ENCODE measurements at regions not wholly inside any gene's neighbourhood (a gene's known extent, or its start where the extent isn't known, plus 50 kb on each side); places are given as distances from the start of the nearest gene placed in this dataset.

DNA sequence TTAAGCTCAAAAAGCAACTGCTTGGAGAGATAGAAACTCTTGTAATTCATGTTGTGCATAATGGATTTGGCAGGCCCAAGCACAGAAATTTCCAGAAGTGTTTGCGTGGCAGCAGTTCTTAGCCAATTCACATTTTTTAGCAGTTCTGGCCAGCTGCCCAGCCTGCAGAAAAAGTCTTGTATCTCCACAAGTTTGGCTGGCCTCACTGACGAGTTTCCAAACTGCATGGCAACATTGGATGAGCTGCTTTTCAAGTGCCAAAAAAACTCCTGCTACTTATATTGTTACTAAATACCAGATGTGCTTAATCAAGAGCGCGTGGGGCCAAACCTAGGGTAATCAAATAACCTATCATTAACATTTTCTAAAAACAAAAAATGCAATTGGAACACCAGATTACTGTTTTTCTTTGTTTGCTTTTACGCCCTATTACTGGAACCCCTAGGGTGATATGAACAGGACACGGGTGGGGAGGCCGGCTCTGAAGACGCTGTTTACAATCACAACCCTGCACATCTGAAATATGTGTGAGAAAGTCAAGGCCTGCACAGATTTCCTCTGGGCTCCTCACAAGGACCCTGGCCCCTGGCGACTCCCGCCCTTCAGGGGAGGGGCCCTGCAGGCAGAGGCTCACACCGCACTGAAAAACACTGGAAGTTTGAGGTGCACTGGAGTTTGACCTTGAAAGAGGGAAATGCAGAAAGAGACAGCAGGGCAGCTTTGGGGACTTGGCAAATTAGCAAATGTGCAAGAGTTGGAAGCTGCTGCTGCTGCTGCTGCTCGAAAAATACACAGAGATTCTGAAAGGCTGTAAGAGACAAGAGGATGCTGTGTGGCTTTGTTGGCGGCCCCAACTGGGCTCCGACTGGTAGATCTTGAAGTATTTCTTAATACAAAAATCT, 55.2 kb upstream of the TARBP1 start:
- Mint-ChIP-seq H3K4me1 (peaks cover 92% of the 10 kb centered on the region), H3K27ac (peak overlapping the region; percentile 68), H3K27me3 (ENCODE audit: low read depth, poor library complexity) (peaks cover 10% of the 10 kb centered on the region), H3K4me3 (peak overlapping the region; percentile 15), H3K36me3 (ENCODE audit: low read depth) (no peaks in the 10 kb centered on the region), H3K9me3 (no peaks in the 10 kb centered on the region)
- no peak for DNase-seq
- TF ChIP-seq, protein P1, sequence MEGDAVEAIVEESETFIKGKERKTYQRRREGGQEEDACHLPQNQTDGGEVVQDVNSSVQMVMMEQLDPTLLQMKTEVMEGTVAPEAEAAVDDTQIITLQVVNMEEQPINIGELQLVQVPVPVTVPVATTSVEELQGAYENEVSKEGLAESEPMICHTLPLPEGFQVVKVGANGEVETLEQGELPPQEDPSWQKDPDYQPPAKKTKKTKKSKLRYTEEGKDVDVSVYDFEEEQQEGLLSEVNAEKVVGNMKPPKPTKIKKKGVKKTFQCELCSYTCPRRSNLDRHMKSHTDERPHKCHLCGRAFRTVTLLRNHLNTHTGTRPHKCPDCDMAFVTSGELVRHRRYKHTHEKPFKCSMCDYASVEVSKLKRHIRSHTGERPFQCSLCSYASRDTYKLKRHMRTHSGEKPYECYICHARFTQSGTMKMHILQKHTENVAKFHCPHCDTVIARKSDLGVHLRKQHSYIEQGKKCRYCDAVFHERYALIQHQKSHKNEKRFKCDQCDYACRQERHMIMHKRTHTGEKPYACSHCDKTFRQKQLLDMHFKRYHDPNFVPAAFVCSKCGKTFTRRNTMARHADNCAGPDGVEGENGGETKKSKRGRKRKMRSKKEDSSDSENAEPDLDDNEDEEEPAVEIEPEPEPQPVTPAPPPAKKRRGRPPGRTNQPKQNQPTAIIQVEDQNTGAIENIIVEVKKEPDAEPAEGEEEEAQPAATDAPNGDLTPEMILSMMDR (IDR thresholded peaks at IDR 0.05) = no peak

DNA sequence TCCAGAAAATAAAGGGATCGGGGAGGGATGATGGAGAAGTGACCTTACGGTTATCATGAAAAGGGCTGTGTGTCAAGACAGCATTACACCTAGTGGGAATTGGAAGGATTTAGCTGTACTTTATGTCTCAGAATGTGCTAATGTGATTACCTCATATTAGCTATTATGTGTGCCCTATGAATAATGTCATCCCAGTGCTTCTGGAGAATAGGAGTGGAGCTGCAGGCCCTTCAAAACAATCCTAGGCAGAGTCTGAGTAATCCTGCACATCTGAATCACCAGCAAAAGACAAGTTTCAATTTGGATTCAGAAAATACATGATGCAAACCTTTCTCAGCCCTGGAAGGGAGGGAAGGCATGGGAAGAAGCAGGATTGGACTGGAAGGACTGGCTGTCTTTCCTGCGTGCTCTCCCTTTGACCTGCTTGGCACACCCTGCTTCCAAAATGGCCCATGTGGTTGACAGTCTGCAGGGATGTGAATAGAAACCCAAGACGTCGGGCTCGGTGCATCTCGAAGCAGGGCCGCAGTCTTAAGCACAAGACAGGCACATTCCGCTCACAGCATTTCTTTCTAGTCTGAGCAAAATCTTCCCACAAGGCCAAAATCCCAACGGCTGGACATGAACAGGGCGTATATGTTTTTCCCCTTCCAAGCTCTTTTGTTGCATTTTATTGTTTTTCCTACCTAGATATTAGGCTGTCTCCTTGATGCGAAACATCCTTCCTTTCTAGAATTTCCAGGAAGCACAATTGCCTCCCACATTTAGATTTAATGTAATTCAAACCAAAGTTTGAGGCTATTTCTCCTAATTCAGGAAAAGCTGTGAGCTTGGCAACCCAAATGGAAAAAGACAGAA, 54.3 kb upstream of the TARBP1 start:
- H3K4me1 Mint-ChIP-seq = peaks cover 92% of the 10 kb centered on the region
- TF ChIP-seq, protein P1 (IDR thresholded peaks at IDR 0.05) = no peak
- no peak for DNase-seq
- H3K9me3 Mint-ChIP-seq = no peaks in the 10 kb centered on the region
- no peaks in the 10 kb centered on the region for H3K36me3 Mint-ChIP-seq (ENCODE audit: low read depth)
- no peak overlapping the region for H3K4me3 Mint-ChIP-seq
- peaks cover 8% of the 10 kb centered on the region for H3K27me3 Mint-ChIP-seq (ENCODE audit: low read depth, poor library complexity)
- H3K27ac Mint-ChIP-seq = peak overlapping the region; percentile 68

DNA sequence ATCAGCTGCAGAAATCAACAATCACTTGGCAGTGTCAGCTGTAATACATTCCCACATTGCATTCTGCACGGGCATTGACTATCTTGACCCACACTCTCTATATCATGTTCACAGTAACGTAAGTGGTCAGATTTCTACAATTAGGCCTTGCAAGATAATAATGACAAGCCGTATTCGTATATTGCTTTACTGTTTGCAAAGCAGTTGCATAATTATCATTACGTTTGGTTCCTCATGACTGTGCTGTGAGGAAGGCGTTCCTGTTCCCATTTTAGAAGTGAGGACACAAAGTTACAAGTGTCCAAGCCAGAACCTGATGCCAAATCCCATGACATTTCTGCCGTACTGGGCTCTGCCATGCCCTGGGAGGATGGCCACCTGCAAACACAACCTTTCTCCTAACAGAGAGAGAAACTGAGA, 53.5 kb upstream of the TARBP1 start:
- no peak for DNase-seq
- TF ChIP-seq, protein P1 (IDR thresholded peaks at IDR 0.05) = no peak
- no peaks in the 10 kb centered on the region for H3K36me3 Mint-ChIP-seq (ENCODE audit: low read depth)
- no peak overlapping the region for H3K27ac Mint-ChIP-seq
- no peaks in the 10 kb centered on the region for H3K9me3 Mint-ChIP-seq
- H3K27me3 Mint-ChIP-seq (ENCODE audit: low read depth, poor library complexity) = peaks cover 11% of the 10 kb centered on the region
- H3K4me1 Mint-ChIP-seq = peaks cover 92% of the 10 kb centered on the region
- H3K4me3 Mint-ChIP-seq = no peak overlapping the region

DNA sequence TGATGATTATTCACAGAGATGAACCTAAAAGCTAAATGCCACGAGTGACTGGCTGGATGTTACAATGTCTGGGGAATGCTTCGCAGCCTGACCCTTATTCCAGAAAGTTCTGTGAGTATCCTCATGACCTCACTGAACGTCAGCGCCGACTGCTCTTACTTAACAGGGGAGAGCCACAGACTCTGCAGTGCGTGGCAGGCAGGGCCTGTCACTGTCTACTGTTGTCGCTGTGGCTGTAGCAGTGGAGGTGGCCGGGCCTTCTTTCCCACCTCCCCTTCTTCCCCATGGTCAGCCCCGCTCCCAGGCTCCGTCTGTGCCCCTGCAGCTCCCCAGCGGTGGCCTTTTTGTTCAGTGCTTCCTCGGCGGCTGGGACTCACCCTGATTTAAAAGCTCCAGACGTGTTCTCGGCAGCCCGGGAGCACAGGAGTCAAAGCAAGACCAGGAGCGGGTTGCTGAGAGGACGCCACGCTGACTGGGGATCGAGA, 52.2 kb upstream of the TARBP1 start:
- peaks cover 10% of the 10 kb centered on the region for H3K27me3 Mint-ChIP-seq (ENCODE audit: low read depth, poor library complexity)
- no peak for DNase-seq
- H3K4me3 Mint-ChIP-seq = no peak overlapping the region
- TF ChIP-seq, protein P1 (IDR thresholded peaks at IDR 0.05) = no peak
- H3K4me1 Mint-ChIP-seq = peaks cover 82% of the 10 kb centered on the region
- H3K27ac Mint-ChIP-seq = peak overlapping the region; percentile 90
- no peaks in the 10 kb centered on the region for H3K36me3 Mint-ChIP-seq (ENCODE audit: low read depth)
- no peaks in the 10 kb centered on the region for H3K9me3 Mint-ChIP-seq

DNA sequence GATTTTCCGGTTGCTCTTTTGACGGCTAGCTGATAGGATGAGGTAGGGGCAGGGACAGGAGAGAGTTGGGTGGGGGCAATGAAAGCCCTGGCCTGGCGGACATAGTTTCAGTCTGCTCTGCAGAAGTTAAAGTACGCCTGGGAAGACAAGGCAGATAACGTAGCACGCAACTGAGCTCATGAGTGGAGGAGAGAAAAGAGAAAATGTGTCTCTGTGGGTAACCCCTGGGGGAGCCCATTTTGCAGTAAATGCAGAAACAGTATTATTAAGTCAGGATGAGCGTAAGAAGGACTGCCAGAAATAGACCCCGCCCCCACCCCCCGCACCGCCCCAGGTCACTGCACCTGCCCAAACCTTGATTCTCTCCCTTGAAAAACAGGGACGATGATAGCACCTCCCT, 51.7 kb upstream of the TARBP1 start:
- TF ChIP-seq, protein P1 (IDR thresholded peaks at IDR 0.05) = no peak
- H3K36me3 Mint-ChIP-seq (ENCODE audit: low read depth) = no peaks in the 10 kb centered on the region
- DNase-seq = no peak
- peaks cover 13% of the 10 kb centered on the region for H3K27me3 Mint-ChIP-seq (ENCODE audit: low read depth, poor library complexity)
- H3K9me3 Mint-ChIP-seq = peaks cover 2% of the 10 kb centered on the region
- peak overlapping the region; percentile 54 for H3K27ac Mint-ChIP-seq
- H3K4me1 Mint-ChIP-seq = peaks cover 77% of the 10 kb centered on the region
- no peak overlapping the region for H3K4me3 Mint-ChIP-seq

Data from nephron progenitor cell (in vitro differentiated cells).